ENCODE measurements at regions not wholly inside any gene's neighbourhood (a gene's known extent, or its start where the extent isn't known, plus 50 kb on each side); places are given as distances from the start of the nearest gene placed in this dataset.

- H2AFZ ChIP-seq (ENCODE audit: low read depth, low read length): no peak overlapping the region
- FAIRE-seq (no peak), DNase-seq (ENCODE audit: low read depth, low spot score) (no peak)
- intact Hi-C loops (cut with micrococcal nuclease): loop anchor here (5.0 kb wide), 1 partner anchor 66 kb away; no protein-coding TSS in a partner anchor
- ChIA-PET POLR2A (no interaction called here), CTCF (interaction anchor here (0.7 to 2.9 kb wide), 8 partner anchors 57 to 157 kb away, joined by 3 to 19 read pairs (median 4); no protein-coding TSS in a partner anchor)
- H3K36me3 ChIP-seq (ENCODE audit: control insufficient read depth in 2 of 2, extremely low read depth in 1 of 2, insufficient read depth in 2 of 2, low read length in 2 of 2): no peaks in the 10 kb centered on the region
- no peaks in the 10 kb centered on the region for H3K79me2 ChIP-seq (ENCODE audit: control insufficient read depth, insufficient read depth, low read length)
- no peaks in the 10 kb centered on the region for H4K20me1 ChIP-seq (replicated peaks; ENCODE audit: control insufficient read depth, extremely low read depth, insufficient read depth, low read length)
- H3K4me3 ChIP-seq (replicated peaks in 1 of 3; ENCODE audit: insufficient read depth in 1 of 3, low read depth in 1 of 3, low read length in 3 of 3): no peak overlapping the region
- no peak overlapping the region for H3K9ac ChIP-seq (replicated peaks; ENCODE audit: extremely low read depth, insufficient read depth, low read length)
- BruUV-seq (replicated peaks): no TSS peak
- H3K4me1 ChIP-seq (ENCODE audit: control insufficient read depth, extremely low read depth, insufficient read depth, low read length): no peaks in the 10 kb centered on the region
- dilution Hi-C loops (cut with MboI; ENCODE audit: extremely low pct_ligation_motif_present, low sequenced_read_pairs): no loop called here
- no peaks in the 10 kb centered on the region for H3K9me1 ChIP-seq (replicated peaks; ENCODE audit: control insufficient read depth, extremely low read depth, insufficient read depth, low read length)
- H3K27me3 ChIP-seq (ENCODE audit: control insufficient read depth in 2 of 2, insufficient read depth in 2 of 2, low read length in 2 of 2): peaks cover 89 to 95% of the 10 kb centered on the region in 2 experiments
- H3K27ac ChIP-seq (ENCODE audit: insufficient read depth, low read depth, low read length): no peak overlapping the region
- H3K4me2 ChIP-seq (ENCODE audit: insufficient read depth, low read length): no peak overlapping the region
- no peaks in the 10 kb centered on the region for H3K9me3 ChIP-seq (replicated peaks; ENCODE audit: control insufficient read depth, insufficient read depth, low read length)
- TF ChIP-seq EZH2 (IDR thresholded peaks at IDR 0.05; ENCODE audit: borderline replicate concordance, low read depth, low read length, severe bottlenecking) (peak; percentile 92), CTCF (IDR thresholded peaks at IDR 0.05; ENCODE audit: extremely low read depth in 1 of 2, insufficient read depth in 1 of 2, low read depth in 1 of 2, low read length in 2 of 2) (no peak)
Observed at GRCh38 chr5:73298251-73298771, 125.3 kb downstream of the TMEM174 start.

GRCh38 chr5:73297430-73297829 is 124.4 kb downstream of the TMEM174 start:
- Histone ChIP-seq H3K9me1 (replicated peaks; ENCODE audit: control insufficient read depth, extremely low read depth, insufficient read depth, low read length) (no peaks in the 10 kb centered on the region), H3K27ac (ENCODE audit: insufficient read depth, low read depth, low read length) (no peak overlapping the region), H3K9ac (replicated peaks; ENCODE audit: extremely low read depth, insufficient read depth, low read length) (no peak overlapping the region), H4K20me1 (replicated peaks; ENCODE audit: control insufficient read depth, extremely low read depth, insufficient read depth, low read length) (no peaks in the 10 kb centered on the region), H3K4me3 (replicated peaks in 1 of 3; ENCODE audit: insufficient read depth in 1 of 3, low read depth in 1 of 3, low read length in 3 of 3) (no peak overlapping the region), H3K4me2 (ENCODE audit: insufficient read depth, low read length) (no peak overlapping the region), H2AFZ (ENCODE audit: low read depth, low read length) (no peak overlapping the region), H3K36me3 (ENCODE audit: control insufficient read depth in 2 of 2, extremely low read depth in 1 of 2, insufficient read depth in 2 of 2, low read length in 2 of 2) (no peaks in the 10 kb centered on the region), H3K9me3 (replicated peaks; ENCODE audit: control insufficient read depth, insufficient read depth, low read length) (no peaks in the 10 kb centered on the region), H3K79me2 (ENCODE audit: control insufficient read depth, insufficient read depth, low read length) (no peaks in the 10 kb centered on the region), H3K27me3 (ENCODE audit: control insufficient read depth in 2 of 2, insufficient read depth in 2 of 2, low read length in 2 of 2) (peaks cover 88 to 95% of the 10 kb centered on the region in 2 experiments), H3K4me1 (ENCODE audit: control insufficient read depth, extremely low read depth, insufficient read depth, low read length) (no peaks in the 10 kb centered on the region)
- no TSS peak for BruUV-seq (replicated peaks)
- TF ChIP-seq JUN (IDR thresholded peaks at IDR 0.05; ENCODE audit: borderline replicate concordance, insufficient read depth, insufficient read length, low read depth): no peak
- TF ChIP-seq, protein P1, sequence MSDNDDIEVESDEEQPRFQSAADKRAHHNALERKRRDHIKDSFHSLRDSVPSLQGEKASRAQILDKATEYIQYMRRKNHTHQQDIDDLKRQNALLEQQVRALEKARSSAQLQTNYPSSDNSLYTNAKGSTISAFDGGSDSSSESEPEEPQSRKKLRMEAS (IDR thresholded peaks at IDR 0.05; ENCODE audit: insufficient read depth, insufficient read length): no peak
- no peak for TF ChIP-seq POLR2A (IDR thresholded peaks at IDR 0.05; ENCODE audit: low read depth, low read length)
- no peak for TF ChIP-seq FOS (IDR thresholded peaks at IDR 0.05; ENCODE audit: borderline replicate concordance, insufficient read depth, low read length)
- TF ChIP-seq CTCF (IDR thresholded peaks at IDR 0.05; ENCODE audit: extremely low read depth in 1 of 2, insufficient read depth in 1 of 2, low read depth in 1 of 2, low read length in 2 of 2): no peak
- TF ChIP-seq POLR2AphosphoS5 (IDR thresholded peaks at IDR 0.05; ENCODE audit: insufficient read depth, low read depth, low read length): no peak
- no peak for TF ChIP-seq GATA2 (IDR thresholded peaks at IDR 0.05; ENCODE audit: insufficient read depth, insufficient read length, low read depth, low read length)
- TF ChIP-seq MYC (IDR thresholded peaks at IDR 0.05; ENCODE audit: low read depth, low read length): no peak
- no peak for TF ChIP-seq EZH2 (IDR thresholded peaks at IDR 0.05; ENCODE audit: borderline replicate concordance, low read depth, low read length, severe bottlenecking)
- no peak for FAIRE-seq
- dilution Hi-C loops (cut with MboI; ENCODE audit: extremely low pct_ligation_motif_present, low sequenced_read_pairs) (no loop called here), intact Hi-C loops (cut with micrococcal nuclease) (loop anchor here (5.0 kb wide), 1 partner anchor 65 kb away; no protein-coding TSS in a partner anchor)
- CTCF ChIA-PET: interaction anchor here (1.0 to 2.9 kb wide), 5 partner anchors 47 to 144 kb away, joined by 3 to 8 read pairs (median 4); no protein-coding TSS in a partner anchor
- no peak for DNase-seq (ENCODE audit: low read depth, low spot score)
- POLR2A ChIA-PET: no interaction called here
